GM18858 (cell line): ENCODE measurements at regions not wholly inside any gene's neighbourhood (a gene's known extent, or its start where the extent isn't known, plus 50 kb on each side); places are given as distances from the start of the nearest gene placed in this dataset.

Experiments
- ATAC-seq: cut with Tn5 transposase; IDR thresholded peaks from one replicate; pipeline ENCODE4 v1.9.1; 2021; ENCODE audit not compliant: unreplicated experiment

GRCh38 chr12:34340534-34341361, 318.5 kb downstream of the ALG10 start:
- no peak for ATAC-seq

- no peak for ATAC-seq
Observed at GRCh38 chr12:34341362-34341733, 319.1 kb downstream of the ALG10 start.

GRCh38 chr12:34342048-34342447, 319.8 kb downstream of the ALG10 start:
- ATAC-seq: no peak

- ATAC-seq: no peak
Observed at GRCh38 chr12:34343345-34343744, 321.0 kb downstream of the ALG10 start.

- ATAC-seq: no peak
Observed at GRCh38 chr12:34343766-34344165, 321.5 kb downstream of the ALG10 start.

- no peak for ATAC-seq
Observed at GRCh38 chr12:34344851-34345522, 322.7 kb downstream of the ALG10 start.

- ATAC-seq: no peak
Observed at GRCh38 chr12:34345801-34346200, 323.5 kb downstream of the ALG10 start.

GRCh38 chr12:34346372-34347034, 324.2 kb downstream of the ALG10 start:
- ATAC-seq: no peak

- no peak for ATAC-seq
Observed at GRCh38 chr12:34347367-34347766, 325.1 kb downstream of the ALG10 start.

- ATAC-seq: no peak
Observed at GRCh38 chr12:34348064-34348463, 325.8 kb downstream of the ALG10 start.

- no peak for ATAC-seq
Observed at GRCh38 chr12:34348836-34349672, 326.8 kb downstream of the ALG10 start.

GRCh38 chr12:34349673-34349961, 327.3 kb downstream of the ALG10 start:
- ATAC-seq: no peak

GRCh38 chr12:34350092-34351041, 328.1 kb downstream of the ALG10 start:
- ATAC-seq: no peak

GRCh38 chr12:34352098-34352497, 329.8 kb downstream of the ALG10 start:
- no peak for ATAC-seq

- ATAC-seq: no peak
Observed at GRCh38 chr12:34354239-34355200, 332.2 kb downstream of the ALG10 start.

GRCh38 chr12:34356233-34356987, 334.1 kb downstream of the ALG10 start:
- ATAC-seq: no peak

GRCh38 chr12:34357791-34358190, 335.5 kb downstream of the ALG10 start:
- ATAC-seq: no peak

- ATAC-seq: no peak
Observed at GRCh38 chr12:34358198-34358597, 335.9 kb downstream of the ALG10 start.
